C1 segment of cervical spinal cord (tissue), 14 donors: ENCODE measurements at regions not wholly inside any gene's neighbourhood (a gene's known extent, or its start where the extent isn't known, plus 50 kb on each side); places are given as distances from the start of the nearest gene placed in this dataset.

ENCODE experiments used
- DNase-seq, 14 donors: peaks; one replicate each; lab custom pipeline; 2025; lab: John Stamatoyannopoulos, UW

DNA sequence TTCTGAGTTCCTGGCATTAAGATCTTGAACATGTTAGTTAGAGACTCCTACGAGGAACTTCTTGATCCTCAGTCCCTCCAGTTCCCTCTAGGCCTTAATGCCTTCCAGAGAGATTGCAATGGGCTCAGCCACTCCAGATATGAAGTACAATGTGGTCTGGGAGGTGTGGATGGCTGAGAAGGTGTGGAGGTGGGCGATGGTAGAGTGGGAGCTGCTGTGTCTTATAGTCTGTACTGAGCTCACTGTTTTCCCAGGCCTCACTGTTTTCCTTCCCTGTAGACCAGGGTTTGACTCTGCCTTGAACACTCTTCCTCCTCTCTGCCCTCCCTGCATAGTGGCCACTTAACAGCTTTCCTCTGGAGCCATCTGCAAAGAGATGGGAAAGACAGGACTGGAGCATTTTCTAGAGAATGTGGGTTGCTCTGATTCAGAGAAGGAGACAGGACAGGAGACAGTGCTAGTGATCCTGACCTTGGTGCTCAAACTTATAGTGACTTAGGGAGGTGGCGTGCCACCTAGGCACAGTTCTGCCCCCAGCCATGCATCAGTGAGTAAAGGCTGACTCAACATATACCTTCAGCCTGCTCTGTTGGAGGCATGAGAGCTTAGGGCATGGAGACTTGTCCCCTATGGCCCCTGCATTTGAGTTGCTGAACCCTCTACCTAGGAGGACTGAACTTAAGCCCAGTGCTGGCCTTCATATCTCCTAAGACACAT is 129.7 kb downstream of the TDRD15 start:
- DNase-seq = no peak

DNA sequence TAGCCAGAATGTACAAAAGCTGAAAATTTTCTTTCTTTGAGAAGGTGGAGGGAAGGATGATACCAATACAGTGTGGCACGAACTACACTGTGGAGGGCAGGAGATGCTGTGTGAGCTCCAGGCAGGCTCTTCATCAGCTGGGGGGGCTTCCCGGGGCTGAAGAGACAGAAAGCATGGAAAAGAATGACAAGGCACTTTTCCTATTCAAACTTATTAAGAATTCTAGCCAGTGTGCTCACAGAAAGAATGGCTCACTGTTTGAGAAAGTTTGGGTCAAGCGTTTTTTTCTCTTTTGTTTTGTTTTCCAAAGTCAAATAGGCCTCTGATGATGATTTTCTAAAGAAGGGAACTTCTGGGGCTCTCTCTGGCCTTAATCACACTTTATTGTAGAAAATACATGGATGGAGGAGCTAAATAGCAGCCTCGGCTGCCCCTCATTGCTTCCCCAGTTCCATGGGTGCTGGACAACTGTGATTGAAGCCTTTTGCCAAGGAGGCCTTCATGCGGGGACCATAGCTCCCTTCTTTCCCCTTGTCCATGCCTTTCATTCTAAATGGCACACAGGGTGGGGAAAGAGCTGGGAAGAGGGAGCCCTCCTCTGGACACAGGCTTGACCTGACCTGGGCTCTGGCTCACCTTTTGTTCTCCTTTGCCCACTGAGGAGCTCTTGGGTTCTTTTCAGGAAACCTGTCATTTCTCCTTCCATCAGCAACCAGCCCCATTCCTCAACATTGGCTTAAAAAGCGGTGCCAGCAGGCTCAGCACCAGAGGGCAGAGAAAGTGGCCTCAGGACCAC is 130.6 kb downstream of the TDRD15 start:
- peak in 1 of 14 donors; percentile 28 for DNase-seq

DNA sequence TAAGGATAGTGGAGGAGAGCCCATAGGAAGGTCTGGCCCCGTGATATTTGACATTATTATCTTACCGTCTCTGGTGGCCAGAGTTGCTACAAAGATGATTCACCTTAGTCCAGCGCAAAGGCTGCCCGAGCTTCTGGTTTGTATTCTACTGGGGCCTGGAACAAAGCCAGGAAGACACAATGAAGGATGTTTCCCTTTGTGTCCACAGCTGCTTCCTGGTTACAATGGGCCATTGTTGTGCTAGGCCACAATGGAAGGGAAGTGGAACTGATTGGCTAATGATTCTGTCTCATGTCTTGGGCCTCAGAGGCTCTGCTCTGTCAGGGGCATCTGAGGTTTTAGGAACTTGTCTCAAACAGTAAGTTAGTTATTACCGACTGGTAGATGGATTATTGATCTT is 132.2 kb downstream of the TDRD15 start:
- DNase-seq = peak in 12 of 14 donors; percentile 8 to 89 (median 82)

DNA sequence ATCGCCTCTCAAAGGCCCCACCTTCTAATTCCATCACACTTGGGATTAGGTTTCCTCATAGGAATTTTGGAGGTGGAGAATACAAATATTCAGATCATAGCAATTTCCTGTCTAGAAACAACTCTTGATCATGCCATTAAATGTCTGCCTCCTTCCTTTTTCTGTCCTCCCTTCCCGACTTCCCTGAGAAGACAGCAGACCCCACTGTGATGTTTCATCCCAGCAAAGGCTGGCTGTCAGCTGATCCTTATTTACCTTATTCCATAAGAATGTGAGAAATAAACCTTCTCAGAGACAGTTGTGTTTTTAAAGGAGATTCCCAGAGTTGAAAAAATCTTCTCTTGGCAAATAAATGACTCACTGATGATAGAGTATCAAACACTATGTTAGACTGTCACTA is 133.9 kb downstream of the TDRD15 start:
- no peak for DNase-seq

DNA sequence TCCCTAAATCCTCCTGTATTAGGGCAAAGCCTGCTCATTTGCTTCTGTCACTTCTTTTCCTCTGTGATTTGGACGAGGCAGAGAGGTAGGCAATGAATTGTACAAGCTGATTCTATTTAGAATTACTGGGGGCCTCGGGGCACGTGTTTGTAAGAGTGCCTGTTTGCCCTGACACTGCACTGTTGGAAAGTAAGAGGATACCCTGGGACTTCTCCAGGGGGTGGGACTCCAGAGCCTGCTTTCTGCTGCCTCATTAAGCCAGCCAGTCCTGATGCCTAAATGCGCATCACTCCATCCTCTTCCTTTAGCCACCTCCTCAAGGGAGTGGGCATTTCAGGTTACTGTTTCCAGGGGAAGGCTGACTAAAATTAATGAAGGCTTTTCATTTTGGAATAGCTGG is 134.3 kb downstream of the TDRD15 start:
- no peak for DNase-seq

DNA sequence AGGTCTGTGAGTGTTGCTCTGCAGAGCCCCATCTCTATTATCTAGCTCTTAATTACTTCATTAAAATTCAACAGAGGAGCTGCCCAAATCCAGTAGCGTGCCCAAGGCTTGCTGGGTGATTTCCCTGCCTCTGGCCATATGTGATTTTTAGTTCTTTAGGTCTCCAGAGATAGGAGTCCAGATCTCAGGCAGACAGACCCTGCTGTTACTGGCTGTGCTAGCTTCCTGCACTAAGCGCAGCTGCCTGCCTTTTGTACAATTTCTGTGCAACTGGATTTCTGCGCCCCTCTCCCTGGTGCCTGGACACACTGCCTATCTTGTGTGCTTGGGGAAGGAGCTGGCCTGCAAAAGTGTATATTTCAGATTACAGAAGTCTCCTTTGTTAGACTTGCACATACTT is 136.5 kb downstream of the TDRD15 start:
- DNase-seq = peak in 1 of 14 donors; percentile 24

DNA sequence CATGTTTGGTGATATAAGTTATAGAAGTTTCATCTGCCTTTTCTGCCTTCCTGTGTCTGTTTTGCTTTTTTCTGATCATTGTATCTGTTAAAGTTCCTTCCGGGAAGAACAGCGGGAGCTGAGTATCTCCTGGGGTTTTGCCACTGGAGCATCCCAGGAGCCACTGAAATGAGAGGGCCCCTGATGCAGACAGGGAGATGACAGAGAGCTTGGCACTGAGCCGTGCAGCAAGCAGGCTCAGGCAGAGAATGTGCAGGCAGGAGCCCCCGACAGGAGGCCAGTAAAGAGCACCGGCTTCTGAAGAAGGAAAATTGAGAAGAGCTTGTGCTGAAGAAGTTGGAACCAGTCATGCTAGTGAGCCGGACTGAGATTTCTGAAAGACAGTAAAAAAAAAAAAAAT is 137.8 kb downstream of the TDRD15 start:
- no peak for DNase-seq

DNA sequence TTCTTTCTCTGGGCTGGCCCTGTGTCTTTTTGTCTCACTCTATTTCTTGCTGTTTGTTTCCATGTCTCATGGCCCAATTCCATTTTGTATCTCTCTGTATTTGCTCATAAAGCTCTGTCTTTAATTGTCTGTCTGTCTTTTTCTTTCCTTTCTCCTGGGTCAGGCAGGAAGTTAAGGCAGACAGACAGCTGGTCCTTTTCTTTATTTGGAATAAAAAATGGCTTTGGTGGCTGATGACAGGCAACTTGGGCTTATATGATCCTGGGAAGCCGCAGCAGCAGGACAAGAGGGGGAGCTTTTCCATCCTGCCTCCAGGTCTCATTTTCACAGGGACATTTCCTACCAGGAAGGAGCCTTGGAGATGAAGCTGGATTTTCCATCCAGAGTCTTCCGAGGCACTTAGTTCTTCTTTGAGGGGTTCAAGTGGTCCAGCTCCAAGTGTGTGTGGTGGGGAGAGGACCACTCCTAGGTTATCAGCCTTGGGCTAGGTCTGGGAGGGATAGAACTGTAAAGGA is 138.7 kb downstream of the TDRD15 start:
- no peak for DNase-seq

DNA sequence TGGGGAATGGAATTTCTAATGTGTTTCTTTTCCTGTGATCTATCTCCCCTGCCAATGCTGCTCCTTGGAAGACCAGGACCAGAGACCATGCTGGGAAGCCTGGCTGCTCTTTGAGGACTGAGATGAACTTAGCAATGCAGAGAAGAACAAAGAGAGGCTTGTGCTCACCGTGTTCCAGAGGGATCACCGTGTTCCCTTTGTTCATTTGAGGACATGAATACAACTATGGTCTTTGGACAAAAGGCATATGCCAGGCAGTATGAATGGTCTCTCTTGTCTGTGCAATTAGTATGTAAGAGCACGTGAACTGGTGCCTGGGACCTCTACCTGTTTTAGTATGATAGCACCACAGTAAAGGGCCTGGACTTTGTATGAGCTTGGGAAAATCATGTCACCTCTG is 139.9 kb downstream of the TDRD15 start:
- peak in 12 of 14 donors; percentile 27 to 85 (median 65) for DNase-seq

DNA sequence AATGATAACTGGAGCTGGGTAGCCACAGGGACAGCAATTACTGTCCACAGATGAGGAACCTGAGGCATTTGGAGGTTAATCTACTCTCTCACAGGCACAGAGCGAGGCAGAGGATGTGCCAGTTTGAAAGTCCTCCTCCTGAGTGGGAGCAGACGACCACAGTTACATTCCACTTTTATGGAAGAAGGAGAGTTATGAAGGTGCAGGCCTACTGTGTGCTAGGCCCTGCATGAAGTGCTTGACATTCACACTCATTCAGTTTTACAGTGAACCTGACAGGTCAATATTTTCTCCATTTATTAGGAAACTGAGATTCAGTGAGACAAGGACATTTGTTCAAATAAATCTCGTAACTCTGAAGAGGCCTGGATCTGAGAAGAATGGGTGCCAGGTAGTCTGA is 142.0 kb downstream of the TDRD15 start:
- no peak for DNase-seq

DNA sequence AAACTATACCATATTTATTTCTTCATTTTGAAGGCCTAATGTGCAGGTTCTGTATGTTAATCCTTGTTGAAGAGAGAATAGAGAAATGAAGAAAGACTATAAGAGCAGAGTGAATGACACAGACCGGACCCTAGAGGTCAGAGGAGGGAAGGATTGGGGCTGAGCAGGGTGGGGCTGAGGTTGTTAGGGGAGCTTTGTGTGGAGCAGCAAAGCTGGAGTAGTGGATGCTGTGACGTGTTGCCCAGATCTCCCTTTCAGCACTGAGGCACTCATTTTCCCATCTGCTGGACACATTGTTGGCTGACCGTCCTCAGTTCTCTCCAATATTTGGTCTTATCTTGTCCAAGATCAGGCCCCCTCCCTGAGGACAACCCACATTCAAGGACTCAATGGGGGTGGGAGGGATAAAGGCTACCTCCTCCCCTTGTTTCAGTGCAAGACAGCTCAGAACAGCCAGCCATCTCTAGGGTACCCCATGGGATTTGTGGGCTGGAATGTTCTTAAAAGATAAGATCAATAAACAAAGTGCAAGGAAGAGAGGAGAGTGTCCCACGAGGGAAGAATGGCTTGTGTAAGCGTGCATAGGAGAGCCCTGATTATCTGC is 143.6 kb downstream of the TDRD15 start:
- DNase-seq = no peak

DNA sequence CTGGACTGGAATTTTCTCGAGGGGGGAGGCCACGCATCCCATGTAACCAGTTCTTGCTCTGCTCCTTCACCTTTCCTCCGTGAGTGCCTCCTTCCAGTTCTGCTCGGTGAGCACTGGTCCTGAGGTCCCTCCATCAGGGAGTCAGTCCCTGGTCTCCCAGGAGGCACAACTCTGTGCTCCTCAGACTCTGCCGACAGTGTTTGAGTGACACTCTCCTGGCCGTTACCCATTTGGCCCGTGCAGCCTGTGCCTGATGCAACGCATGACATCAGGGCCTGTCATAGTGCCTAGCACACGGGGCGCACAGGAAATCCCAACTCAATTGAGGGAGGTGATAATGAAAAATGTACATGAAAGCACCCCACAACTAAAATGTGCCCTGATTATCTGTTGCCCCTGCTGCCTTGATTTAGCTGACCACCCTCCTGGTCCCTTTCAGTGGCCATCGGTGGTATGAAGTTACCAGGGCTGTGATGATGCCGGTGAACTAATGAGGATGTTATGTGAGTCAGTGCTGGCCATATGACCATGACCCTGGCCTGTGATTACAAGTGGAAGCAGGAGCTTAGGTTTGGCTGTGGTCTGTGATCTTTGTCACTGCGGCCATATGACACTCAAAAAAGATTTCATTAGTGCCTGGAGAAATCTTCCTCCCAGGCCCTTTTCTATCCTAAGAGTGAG is 144.6 kb downstream of the TDRD15 start:
- DNase-seq = peak in 1 of 14 donors; percentile 29

DNA sequence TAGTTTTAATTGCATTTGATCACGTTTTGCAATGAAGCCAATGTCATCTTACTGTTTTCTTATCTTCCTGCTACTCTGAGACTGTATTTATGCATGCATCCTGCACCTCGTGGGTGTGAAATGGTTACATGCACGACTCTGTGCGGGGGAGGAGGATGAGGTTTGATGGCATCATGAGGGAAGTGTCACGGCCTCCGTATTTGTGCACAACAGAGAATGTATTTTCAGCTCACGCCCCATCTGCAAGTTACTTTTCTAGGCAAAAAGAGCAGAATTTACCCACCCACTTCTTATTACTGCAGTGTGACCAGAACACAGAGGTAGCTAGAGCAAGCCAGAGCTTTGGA is 145.1 kb downstream of the TDRD15 start:
- DNase-seq = no peak

DNA sequence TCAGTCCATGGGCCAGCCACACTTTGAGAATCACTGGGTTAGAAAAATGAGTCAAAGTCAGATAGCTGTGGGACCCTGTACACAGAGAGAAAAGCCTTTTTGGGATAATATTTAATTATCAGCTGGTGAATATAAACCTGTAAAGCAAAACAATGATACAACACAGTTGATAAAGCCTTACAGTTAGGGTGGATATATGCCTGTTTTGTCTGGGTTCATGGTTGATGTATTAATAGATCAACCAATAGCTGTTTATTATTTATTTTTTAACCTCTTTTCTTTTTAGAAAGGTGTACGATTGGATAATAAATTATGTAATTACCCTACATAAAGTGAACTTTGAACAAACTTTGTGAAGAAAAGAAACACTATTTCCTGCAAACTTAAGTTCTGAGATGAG is 145.6 kb downstream of the TDRD15 start:
- no peak for DNase-seq

DNA sequence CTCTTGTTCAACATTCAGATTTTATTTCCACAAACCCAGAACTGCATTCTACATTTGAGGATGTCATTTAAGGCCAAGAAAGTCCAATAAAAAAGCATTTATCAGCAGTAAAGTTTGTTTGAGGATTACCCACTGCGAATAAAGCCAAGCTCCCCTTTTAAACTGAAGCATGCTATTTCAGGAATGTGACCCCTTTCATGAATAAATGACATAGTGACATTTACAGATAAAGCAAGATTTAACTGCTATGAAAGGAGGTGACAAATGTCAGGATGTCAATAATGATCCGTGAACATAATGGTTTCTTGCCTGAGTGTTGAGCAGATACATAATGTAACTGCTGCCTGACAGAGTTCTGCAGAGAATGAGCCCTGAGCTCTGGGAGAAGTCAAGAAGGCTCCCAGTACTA is 146.3 kb downstream of the TDRD15 start:
- DNase-seq = no peak

DNA sequence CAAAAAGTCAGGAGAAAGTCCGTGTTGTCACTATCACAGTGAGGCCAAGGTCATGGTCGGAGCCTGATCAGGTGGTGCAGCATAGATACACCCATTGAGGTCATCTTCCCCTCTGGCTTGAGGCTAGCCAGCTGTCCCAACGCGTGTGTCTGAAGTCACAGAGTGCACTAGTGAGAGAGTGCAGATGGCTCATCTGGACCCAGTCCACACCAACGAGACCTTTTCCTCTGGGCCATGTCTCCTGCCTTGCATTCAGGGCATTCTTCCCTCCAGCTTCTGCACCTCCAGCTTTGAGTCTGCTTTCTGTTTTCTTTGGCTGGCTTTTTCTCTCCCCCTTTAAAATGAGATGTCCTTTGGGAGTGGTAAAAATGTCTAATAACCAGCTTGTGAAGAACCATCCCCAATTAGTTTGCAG is 146.9 kb downstream of the TDRD15 start:
- peak in 1 of 14 donors; percentile 27 for DNase-seq

DNA sequence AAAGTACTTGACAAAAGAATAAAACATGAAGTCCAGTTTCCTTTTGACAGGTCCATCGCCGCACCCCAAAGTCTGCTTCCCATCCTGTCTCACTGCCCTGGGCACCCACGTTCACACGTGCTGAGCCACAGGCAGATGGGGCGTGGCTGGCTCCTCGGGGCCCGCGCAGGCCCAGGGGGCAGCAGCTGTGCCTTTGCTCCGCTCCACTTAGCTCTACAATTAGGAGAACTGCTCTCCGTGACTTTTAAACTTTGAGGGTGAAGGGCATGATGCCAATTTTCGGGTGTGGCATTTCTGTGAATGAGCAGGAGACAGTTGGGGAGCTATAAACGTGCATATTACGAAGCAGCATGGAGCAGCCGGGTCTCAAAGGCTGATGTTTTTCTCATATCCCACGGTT is 152.4 kb downstream of the TDRD15 start:
- no peak for DNase-seq

DNA sequence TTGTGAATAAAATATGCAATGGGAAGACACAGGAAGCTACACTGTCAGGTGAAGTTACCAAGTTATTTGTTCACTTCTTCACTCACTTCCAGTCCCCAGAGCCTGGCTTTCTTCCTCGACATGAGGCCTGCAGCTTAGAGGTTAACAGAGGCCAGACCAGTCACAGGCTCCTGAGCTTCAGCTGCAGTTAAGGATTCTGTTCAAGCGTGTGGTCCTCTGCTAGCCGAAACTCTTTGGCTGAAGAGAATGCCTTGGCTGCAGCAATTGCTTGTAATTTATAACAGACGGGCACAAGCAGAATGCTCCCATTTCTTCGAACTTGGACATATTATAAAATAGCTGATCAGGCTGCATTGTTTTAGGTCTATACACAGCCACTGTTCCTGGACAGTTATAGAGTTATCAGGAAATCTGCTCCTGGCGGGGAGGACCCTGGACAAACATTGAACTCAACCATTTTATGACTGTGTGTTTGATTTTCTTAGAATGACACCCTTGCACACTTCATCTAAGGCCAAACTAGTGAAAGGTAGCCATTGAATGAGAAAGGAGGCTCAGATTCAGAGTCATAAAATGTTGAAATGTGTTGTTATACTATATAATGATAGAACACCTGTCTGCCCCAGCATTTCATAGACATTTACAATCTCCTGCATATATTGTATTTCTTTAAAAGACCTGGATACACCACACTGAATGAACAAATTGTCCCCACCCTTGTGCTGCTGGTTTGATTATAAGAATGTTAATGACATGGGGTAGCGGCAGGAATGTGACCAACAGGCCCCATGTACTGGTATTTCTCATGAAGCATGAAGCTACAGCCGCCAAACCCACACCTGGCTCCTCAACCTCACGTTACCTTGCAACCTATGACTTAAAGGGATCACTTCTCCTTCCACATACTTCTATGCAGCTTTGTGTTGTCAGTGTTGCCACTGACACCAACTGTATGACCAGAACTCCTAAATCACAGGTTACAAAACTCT is 153.6 kb downstream of the TDRD15 start:
- no peak for DNase-seq

DNA sequence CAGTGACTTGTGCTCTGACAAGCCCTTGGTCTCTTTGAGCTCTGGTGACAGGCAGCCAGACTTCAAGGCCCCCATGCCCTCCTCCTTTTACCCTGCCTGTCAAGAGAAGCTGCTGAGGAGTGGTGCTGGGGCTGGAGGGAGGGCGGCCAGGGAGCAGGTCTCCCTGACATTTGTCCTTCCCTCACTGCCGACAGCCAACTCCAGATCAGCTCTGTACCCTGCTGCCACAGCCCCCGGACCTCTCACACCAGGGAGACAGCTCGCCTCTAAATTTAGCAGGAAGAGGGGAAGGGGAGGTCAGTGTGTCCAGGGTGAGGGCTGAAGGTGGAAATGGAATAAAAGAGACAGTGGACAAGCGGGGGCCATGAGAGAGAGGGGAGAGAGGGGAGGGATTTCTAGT is 155.8 kb downstream of the TDRD15 start:
- no peak for DNase-seq

DNA sequence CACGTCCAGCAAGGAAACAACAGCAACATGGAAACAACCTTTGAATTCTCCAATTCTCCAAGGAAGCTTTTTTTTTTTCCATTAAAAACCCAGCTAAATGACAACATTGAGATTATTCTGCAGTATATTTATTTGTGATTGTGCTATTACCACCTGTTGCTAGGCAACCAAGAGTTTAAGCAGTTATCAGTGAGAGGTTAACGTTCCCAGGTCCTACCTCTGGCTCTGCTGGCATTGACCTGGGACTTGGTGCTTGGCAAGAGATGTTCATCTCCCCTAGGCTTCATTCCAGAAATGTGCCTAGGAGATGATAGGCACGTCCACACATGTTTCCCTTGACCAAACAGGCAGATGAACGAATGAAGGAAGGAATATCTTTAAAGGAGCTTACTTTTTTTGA is 157.0 kb downstream of the TDRD15 start:
- DNase-seq = no peak

DNA sequence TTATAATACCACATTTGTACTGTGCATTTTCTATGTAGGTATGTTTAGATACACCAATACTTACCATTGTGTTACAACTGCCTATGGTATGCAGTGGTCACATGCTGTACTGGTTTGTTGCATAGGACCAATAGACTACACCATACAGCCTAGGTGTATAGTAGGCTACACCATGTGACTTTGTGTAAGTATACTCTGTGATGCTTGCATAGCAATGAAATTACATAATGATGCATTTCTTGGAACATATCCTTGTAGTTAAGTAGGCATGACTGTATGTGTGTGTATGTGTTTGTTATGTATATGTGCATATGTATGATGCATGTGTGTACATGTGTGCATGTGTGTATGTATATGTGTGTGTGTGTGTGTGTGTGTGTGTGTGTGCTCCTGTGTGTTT is 157.6 kb downstream of the TDRD15 start:
- DNase-seq = no peak
